Glutamatergic neuron (in vitro differentiated cells): ENCODE measurements at regions not wholly inside any gene's neighbourhood (a gene's known extent, or its start where the extent isn't known, plus 50 kb on each side); places are given as distances from the start of the nearest gene placed in this dataset.

Experiments used
- DNase-seq: peaks from one replicate; pipeline ENCODE4 v3.0.0; 2022
- H3K27ac Mint-ChIP-seq: one replicate; pipeline ENCODE4 v1.8.0; 2020; ENCODE audit warnings: mild to moderate bottlenecking, mixed read lengths, inconsistent platforms; ENCODE audit not compliant: unreplicated experiment
- H3K27me3 Mint-ChIP-seq: one replicate; pipeline ENCODE4 v1.8.0; 2020; ENCODE audit warnings: mild to moderate bottlenecking, moderate library complexity, mixed read lengths, inconsistent platforms; ENCODE audit not compliant: unreplicated experiment
- H3K36me3 Mint-ChIP-seq: one replicate; pipeline ENCODE4 v1.8.0; 2020; ENCODE audit warnings: mild to moderate bottlenecking, mixed read lengths, inconsistent platforms; ENCODE audit not compliant: unreplicated experiment
- H3K4me1 Mint-ChIP-seq: one replicate; pipeline ENCODE4 v1.8.0; 2020; ENCODE audit warnings: mild to moderate bottlenecking, low read depth, mixed read lengths, inconsistent platforms; ENCODE audit not compliant: unreplicated experiment
- H3K4me3 Mint-ChIP-seq: one replicate; pipeline ENCODE4 v1.8.0; 2020; ENCODE audit warnings: mild to moderate bottlenecking, mixed read lengths, inconsistent platforms; ENCODE audit not compliant: unreplicated experiment
- H3K9me3 Mint-ChIP-seq: one replicate; pipeline ENCODE4 v1.8.0; 2020; ENCODE audit warnings: mild to moderate bottlenecking, moderate library complexity, mixed read lengths, inconsistent platforms; ENCODE audit not compliant: unreplicated experiment
- TF ChIP-seq, protein P1 (sequence below): fragments of 200-600 bp; sonication (generic); IDR thresholded peaks from one replicate; pipeline ENCODE4 v1.5.0; 2021; ENCODE audit not compliant: partially characterized antibody, unreplicated experiment

DNA sequence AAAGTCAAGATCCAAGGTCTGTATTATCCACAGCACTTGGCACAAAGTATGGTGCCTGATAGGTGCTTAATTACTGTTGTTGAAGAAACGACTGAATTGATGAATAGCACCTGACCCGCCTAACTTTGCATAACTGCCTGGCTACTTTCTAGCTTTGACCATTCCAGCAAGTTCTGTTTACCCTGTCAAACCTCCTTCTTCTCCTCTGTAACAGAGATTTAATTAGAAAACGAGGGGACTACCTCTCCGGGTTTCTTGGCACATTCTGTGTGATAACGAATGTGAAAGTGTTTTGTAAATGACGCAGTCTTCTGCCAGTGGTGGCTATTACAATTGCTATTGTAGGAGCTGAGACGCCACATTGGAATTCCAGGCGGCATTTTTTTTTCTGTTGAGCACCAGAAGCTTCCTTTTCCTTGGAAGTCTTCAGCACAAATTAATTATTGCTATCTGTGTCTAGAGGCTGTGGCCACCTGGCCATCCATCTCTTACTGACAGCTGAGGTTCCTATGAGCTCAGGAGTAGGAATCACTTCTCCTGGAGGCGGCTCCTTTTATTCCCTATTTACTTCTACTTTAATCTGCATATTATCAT is 522.9 kb downstream of the HS3ST4 start:
- Mint-ChIP-seq H3K9me3 (peaks cover 5% of the 10 kb centered on the region), H3K4me1 (no peaks in the 10 kb centered on the region), H3K27me3 (no peaks in the 10 kb centered on the region), H3K27ac (no peak overlapping the region), H3K4me3 (no peak overlapping the region), H3K36me3 (no peaks in the 10 kb centered on the region)
- no peak for DNase-seq
- TF ChIP-seq, protein P1, sequence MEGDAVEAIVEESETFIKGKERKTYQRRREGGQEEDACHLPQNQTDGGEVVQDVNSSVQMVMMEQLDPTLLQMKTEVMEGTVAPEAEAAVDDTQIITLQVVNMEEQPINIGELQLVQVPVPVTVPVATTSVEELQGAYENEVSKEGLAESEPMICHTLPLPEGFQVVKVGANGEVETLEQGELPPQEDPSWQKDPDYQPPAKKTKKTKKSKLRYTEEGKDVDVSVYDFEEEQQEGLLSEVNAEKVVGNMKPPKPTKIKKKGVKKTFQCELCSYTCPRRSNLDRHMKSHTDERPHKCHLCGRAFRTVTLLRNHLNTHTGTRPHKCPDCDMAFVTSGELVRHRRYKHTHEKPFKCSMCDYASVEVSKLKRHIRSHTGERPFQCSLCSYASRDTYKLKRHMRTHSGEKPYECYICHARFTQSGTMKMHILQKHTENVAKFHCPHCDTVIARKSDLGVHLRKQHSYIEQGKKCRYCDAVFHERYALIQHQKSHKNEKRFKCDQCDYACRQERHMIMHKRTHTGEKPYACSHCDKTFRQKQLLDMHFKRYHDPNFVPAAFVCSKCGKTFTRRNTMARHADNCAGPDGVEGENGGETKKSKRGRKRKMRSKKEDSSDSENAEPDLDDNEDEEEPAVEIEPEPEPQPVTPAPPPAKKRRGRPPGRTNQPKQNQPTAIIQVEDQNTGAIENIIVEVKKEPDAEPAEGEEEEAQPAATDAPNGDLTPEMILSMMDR, result no peak

DNA sequence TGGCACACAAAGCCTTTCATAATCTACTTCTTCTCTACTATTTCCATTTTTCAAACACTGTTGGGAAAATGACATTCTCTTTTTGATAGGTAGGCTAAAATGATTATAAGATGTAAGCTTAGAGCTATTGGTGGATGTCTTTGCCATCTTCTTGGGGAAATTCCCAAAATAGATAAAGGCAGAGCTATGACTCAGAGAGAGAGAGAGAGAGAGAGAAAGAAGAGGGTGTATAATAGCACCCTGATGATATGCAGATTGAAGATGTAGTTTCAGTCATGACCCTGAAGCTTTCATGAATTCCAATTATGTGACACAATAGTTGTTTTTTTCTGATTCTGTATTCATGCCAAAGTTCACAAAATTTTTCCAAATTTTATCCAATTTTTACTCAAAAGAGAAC is 529.1 kb downstream of the HS3ST4 start:
- no peak overlapping the region for H3K4me3 Mint-ChIP-seq
- no peak overlapping the region for H3K27ac Mint-ChIP-seq
- peaks cover 2% of the 10 kb centered on the region for H3K9me3 Mint-ChIP-seq
- no peak for DNase-seq
- TF ChIP-seq, protein P1, result no peak
- no peaks in the 10 kb centered on the region for H3K4me1 Mint-ChIP-seq
- no peaks in the 10 kb centered on the region for H3K27me3 Mint-ChIP-seq
- no peaks in the 10 kb centered on the region for H3K36me3 Mint-ChIP-seq

GRCh38 chr16:26231647-26232046 is 539.9 kb downstream of the HS3ST4 start:
- no peaks in the 10 kb centered on the region for H3K4me1 Mint-ChIP-seq
- no peaks in the 10 kb centered on the region for H3K9me3 Mint-ChIP-seq
- TF ChIP-seq, protein P1, result no peak
- no peak for DNase-seq
- H3K4me3 Mint-ChIP-seq, result no peak overlapping the region
- H3K27ac Mint-ChIP-seq, result no peak overlapping the region
- no peaks in the 10 kb centered on the region for H3K36me3 Mint-ChIP-seq
- H3K27me3 Mint-ChIP-seq, result no peaks in the 10 kb centered on the region

- H3K36me3 Mint-ChIP-seq, result no peaks in the 10 kb centered on the region
- DNase-seq, result no peak
- H3K9me3 Mint-ChIP-seq, result peaks cover 8% of the 10 kb centered on the region
- H3K27ac Mint-ChIP-seq, result no peak overlapping the region
- peaks cover 2% of the 10 kb centered on the region for H3K27me3 Mint-ChIP-seq
- TF ChIP-seq, protein P1, result no peak
- no peak overlapping the region for H3K4me3 Mint-ChIP-seq
- no peaks in the 10 kb centered on the region for H3K4me1 Mint-ChIP-seq
Measured at GRCh38 chr16:26240807-26241206, 549.0 kb downstream of the HS3ST4 start.

DNA sequence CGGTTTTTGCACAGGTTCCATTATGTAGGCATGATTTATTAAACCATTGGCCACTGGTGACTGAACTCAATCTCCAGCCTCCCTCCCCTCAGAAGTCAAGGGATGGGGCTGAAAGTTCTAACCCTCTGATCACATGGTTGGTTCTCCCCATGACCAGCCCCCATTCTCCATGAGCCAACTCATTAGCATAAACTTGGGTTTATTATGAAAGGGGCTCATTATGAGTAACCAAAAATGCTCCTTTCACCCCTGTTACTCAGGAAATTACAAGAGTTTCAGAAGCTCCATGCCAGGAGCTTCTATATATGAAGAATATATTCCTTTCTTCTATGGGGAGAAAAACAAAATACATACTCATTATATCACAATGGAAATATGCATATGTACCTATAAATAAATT is 555.3 kb downstream of the HS3ST4 start:
- no peak overlapping the region for H3K27ac Mint-ChIP-seq
- H3K4me3 Mint-ChIP-seq, result no peak overlapping the region
- H3K9me3 Mint-ChIP-seq, result peaks cover 6% of the 10 kb centered on the region
- no peak for DNase-seq
- H3K27me3 Mint-ChIP-seq, result no peaks in the 10 kb centered on the region
- no peaks in the 10 kb centered on the region for H3K36me3 Mint-ChIP-seq
- TF ChIP-seq, protein P1, result no peak
- H3K4me1 Mint-ChIP-seq, result no peaks in the 10 kb centered on the region
